ENCODE measurements at regions not wholly inside any gene's neighbourhood (a gene's known extent, or its start where the extent isn't known, plus 50 kb on each side); places are given as distances from the start of the nearest gene placed in this dataset.

- DNase-seq = no peak
Observed at GRCh38 chr12:123077298-123078119, 73.4 kb downstream of the PITPNM2 start.

GRCh38 chr12:123076604-123077297 lies 74.1 kb downstream of the PITPNM2 start:
- peak; percentile 51 for DNase-seq

- DNase-seq = peak; percentile 73
Observed at GRCh38 chr12:123075646-123076171, 75.2 kb downstream of the PITPNM2 start.

- DNase-seq = no peak
Observed at GRCh38 chr12:123075087-123075645, 75.7 kb downstream of the PITPNM2 start.

- no peak for DNase-seq
Observed at GRCh38 chr12:123073962-123074801, 76.7 kb downstream of the PITPNM2 start.

- no peak for DNase-seq
Observed at GRCh38 chr12:123073292-123073691, 77.6 kb downstream of the PITPNM2 start.

GRCh38 chr12:123071857-123072256 lies 79.0 kb downstream of the PITPNM2 start:
- no peak for DNase-seq

GRCh38 chr12:123071099-123071800 lies 79.6 kb downstream of the PITPNM2 start:
- DNase-seq = no peak

GRCh38 chr12:123070267-123071081 lies 80.4 kb downstream of the PITPNM2 start:
- no peak for DNase-seq

- no peak for DNase-seq
Observed at GRCh38 chr12:123069436-123070266, 81.2 kb downstream of the PITPNM2 start.

- no peak for DNase-seq
Observed at GRCh38 chr12:123067654-123068053, 83.2 kb downstream of the PITPNM2 start.

GRCh38 chr12:123066384-123066710 lies 84.5 kb downstream of the PITPNM2 start:
- DNase-seq = no peak

- no peak for DNase-seq
Observed at GRCh38 chr12:123065676-123066383, 85.1 kb downstream of the PITPNM2 start.

- DNase-seq = no peak
Observed at GRCh38 chr12:123064885-123065619, 84.6 kb downstream of the ARL6IP4 start.

- no peak for DNase-seq
Observed at GRCh38 chr12:123064366-123064765, 83.9 kb downstream of the ARL6IP4 start.

GRCh38 chr12:123063535-123063934 lies 83.1 kb downstream of the ARL6IP4 start:
- no peak for DNase-seq

- no peak for DNase-seq
Observed at GRCh38 chr12:123062681-123063486, 82.4 kb downstream of the ARL6IP4 start.
